Colonic mucosa (tissue), 4 donors: ENCODE measurements at regions not wholly inside any gene's neighbourhood (a gene's known extent, or its start where the extent isn't known, plus 50 kb on each side); places are given as distances from the start of the nearest gene placed in this dataset.

Experiments
- DNase-seq: peaks from one replicate; pipeline ENCODE4 v3.0.0-alpha.2; 2020
- H3K27ac ChIP-seq: fragments of 200-600 bp; one replicate; pipeline ENCODE4 v1.8.0; 2021
- H3K27me3 ChIP-seq: fragments of 200-600 bp; one replicate; pipeline ENCODE4 v1.8.0; 2021
- H3K36me3 ChIP-seq: fragments of 200-600 bp; one replicate; pipeline ENCODE4 v1.8.0; 2021
- H3K4me1 ChIP-seq: fragments of 200-600 bp; one replicate; pipeline ENCODE4 v1.8.0; 2021; ENCODE audit warnings: mild to moderate bottlenecking
- H3K4me3 ChIP-seq: fragments of 200-600 bp; one replicate; pipeline ENCODE4 v1.8.0; 2021
- H3K9ac ChIP-seq, 2 donors: one replicate each; pipeline ENCODE4 v1.7.0; 2013; ENCODE audit warnings: control low read depth in 2 of 2, low read depth in 2 of 2, low read length in 2 of 2
- H3K9me3 ChIP-seq: fragments of 200-600 bp; one replicate; pipeline ENCODE4 v1.8.0; 2021
- CTCF ChIP-seq: fragments of 200-600 bp; IDR thresholded peaks from one replicate; pipeline ENCODE4 v1.8.0; 2022; ENCODE audit warnings: antibody characterized with exemption, mild to moderate bottlenecking
- intact Hi-C: fragments of 100-400 bp; cut with DNase I; formaldehyde crosslinking; loops from one replicate; pipeline ENCODE4 v1.14.1; 2022
- donor health status: healthy.
- donor health status: DM: no; HTN: no; CAD: no.
- donor health status: DM: no; HTN: no; CAD: no.

- H3K4me3 ChIP-seq, result no peak overlapping the region
- H3K4me1 ChIP-seq, result no peaks in the 10 kb centered on the region
- intact Hi-C loops, result no loop called here
- DNase-seq, result no peak
- no peak overlapping the region for H3K27ac ChIP-seq
- no peak for TF ChIP-seq CTCF
- no peaks in the 10 kb centered on the region for H3K9me3 ChIP-seq
- no peaks in the 10 kb centered on the region for H3K27me3 ChIP-seq
- no peak overlapping the region for H3K9ac ChIP-seq
- H3K36me3 ChIP-seq, result no peaks in the 10 kb centered on the region
Observed at GRCh38 chr5:9987101-9987500, 262.6 kb downstream of the ATPSCKMT start.

- Histone ChIP-seq H3K9me3 (no peaks in the 10 kb centered on the region), H3K27me3 (no peaks in the 10 kb centered on the region), H3K27ac (no peak overlapping the region), H3K36me3 (no peaks in the 10 kb centered on the region), H3K9ac (no peak overlapping the region), H3K4me1 (no peaks in the 10 kb centered on the region), H3K4me3 (no peak overlapping the region)
- intact Hi-C loops, result no loop called here
- TF ChIP-seq CTCF, result no peak
- no peak for DNase-seq
Observed at GRCh38 chr5:9977070-9977469, 272.6 kb downstream of the ATPSCKMT start.

- no peak for DNase-seq
- Histone ChIP-seq H3K9me3 (no peaks in the 10 kb centered on the region), H3K4me3 (no peak overlapping the region), H3K36me3 (no peaks in the 10 kb centered on the region), H3K27ac (no peak overlapping the region), H3K27me3 (no peaks in the 10 kb centered on the region), H3K4me1 (no peaks in the 10 kb centered on the region), H3K9ac (no peak overlapping the region)
- no peak for TF ChIP-seq CTCF
- intact Hi-C loops, result no loop called here
Observed at GRCh38 chr5:9976621-9977020, 273.1 kb downstream of the ATPSCKMT start.

- TF ChIP-seq CTCF, result no peak
- intact Hi-C loops, result no loop called here
- no peak overlapping the region for H3K9ac ChIP-seq
- H3K4me3 ChIP-seq, result no peak overlapping the region
- no peak for DNase-seq
- H3K27me3 ChIP-seq, result no peaks in the 10 kb centered on the region
- no peaks in the 10 kb centered on the region for H3K4me1 ChIP-seq
- H3K36me3 ChIP-seq, result no peaks in the 10 kb centered on the region
- no peak overlapping the region for H3K27ac ChIP-seq
- no peaks in the 10 kb centered on the region for H3K9me3 ChIP-seq
Observed at GRCh38 chr5:9972059-9972458, 277.6 kb downstream of the ATPSCKMT start.

- Histone ChIP-seq H3K4me3 (no peak overlapping the region), H3K9ac (no peak overlapping the region), H3K9me3 (no peaks in the 10 kb centered on the region), H3K27me3 (no peaks in the 10 kb centered on the region), H3K4me1 (no peaks in the 10 kb centered on the region), H3K36me3 (no peaks in the 10 kb centered on the region), H3K27ac (no peak overlapping the region)
- TF ChIP-seq CTCF, result no peak
- intact Hi-C loops, result no loop called here
- no peak for DNase-seq
Observed at GRCh38 chr5:9971301-9971700, 278.4 kb downstream of the ATPSCKMT start.

GRCh38 chr5:9958914-9959313 is 290.8 kb downstream of the ATPSCKMT start:
- Histone ChIP-seq H3K36me3 (no peaks in the 10 kb centered on the region), H3K9ac (no peak overlapping the region), H3K4me3 (no peak overlapping the region), H3K27me3 (no peaks in the 10 kb centered on the region), H3K27ac (no peak overlapping the region), H3K9me3 (no peaks in the 10 kb centered on the region), H3K4me1 (no peaks in the 10 kb centered on the region)
- DNase-seq, result no peak
- no peak for TF ChIP-seq CTCF
- intact Hi-C loops, result no loop called here
